Limb (tissue), 2 donors: ENCODE measurements at regions not wholly inside any gene's neighbourhood (a gene's known extent, or its start where the extent isn't known, plus 50 kb on each side); places are given as distances from the start of the nearest gene placed in this dataset.

Experiments
- DNase-seq, 2 donors: peaks; one replicate each; pipeline ENCODE4 v3.0.0-alpha.2; 2016; ENCODE audit errors: extremely low spot score in 2 of 2

DNA sequence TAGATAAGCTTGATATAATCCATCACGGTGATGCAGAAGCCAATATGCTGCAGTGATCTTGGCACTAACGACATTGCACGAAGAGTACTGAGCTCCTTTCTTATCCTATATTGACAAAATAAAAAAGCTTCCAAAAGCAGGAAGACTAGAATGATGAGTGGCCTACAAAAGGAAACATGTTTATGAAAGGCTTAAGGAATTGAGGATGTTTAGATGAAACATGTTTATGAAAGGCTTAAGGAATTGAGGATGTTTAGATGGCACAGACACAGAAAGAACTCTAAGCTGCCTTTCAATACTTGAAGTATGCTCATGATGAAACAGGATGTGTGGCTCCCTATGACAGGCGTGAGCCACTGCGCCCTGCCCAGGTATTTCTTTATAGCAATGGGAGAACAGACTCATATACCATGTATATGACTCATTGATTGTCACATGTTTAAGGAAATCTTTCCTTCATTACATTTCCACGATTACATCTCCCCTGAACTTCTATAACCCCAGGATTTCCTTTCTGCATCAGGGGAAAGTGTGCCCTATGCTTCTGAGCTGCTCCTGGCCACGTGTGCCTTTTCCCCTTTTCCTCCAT is 690.8 kb upstream of the ARGLU1 start:
- DNase-seq: no peak

DNA sequence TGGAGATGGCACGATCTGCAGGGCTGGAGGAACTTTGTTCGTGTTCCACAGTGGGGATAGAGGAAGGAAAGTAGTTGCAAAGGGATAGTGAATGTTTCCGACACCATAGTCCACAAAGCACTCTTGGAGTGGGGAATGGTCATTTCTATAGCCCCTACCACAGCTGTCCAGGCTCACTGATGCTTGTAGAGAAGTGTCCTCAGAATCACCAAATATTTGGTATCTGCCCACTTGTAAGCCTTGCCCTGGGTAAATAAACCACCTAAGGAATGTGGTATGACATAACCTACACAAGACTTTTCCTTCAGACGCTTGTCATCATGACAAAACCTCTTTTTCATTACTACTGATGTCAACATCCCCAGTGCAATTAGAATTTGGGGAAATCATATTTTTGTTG is 686.5 kb upstream of the ARGLU1 start:
- DNase-seq: no peak

DNA sequence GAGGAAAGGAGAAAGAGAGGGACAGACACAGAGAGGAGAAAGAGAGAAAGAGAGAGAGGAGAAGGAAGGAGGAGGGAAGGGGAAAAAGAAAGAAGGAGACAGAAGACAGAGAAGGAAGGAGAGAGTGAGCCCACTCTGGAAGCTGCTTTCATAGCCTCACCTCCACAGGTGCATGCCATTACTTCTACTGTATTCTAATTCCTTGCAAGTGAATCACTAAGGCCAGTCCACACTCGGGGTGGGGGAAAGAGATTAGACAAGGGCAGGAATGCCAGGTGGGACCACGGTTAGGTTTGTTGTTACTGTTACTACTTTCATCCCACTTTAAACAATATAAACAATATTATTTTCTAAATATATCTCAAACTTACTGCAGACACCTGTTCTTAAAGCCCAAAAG is 684.5 kb upstream of the ARGLU1 start:
- no peak for DNase-seq

DNA sequence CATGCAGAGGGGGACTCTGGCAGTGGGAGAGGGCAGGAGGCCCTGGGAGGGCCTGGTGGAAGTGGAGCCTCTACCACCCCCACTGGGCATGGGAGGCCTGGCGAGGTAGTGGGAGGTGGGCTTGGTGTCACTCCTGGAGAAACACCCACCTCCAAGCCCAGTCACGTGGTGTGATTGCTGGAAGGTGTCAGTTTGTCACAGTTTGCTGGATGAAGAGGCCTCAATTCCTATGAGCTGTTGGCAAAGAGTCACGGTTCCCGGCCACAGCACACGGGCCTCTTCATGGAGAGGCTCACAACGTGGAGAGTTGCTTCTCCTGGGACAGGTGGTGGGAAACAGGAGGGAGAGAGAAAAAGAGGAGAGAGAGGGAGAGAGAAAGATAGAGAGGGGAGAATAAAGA is 684.1 kb upstream of the ARGLU1 start:
- no peak for DNase-seq

DNA sequence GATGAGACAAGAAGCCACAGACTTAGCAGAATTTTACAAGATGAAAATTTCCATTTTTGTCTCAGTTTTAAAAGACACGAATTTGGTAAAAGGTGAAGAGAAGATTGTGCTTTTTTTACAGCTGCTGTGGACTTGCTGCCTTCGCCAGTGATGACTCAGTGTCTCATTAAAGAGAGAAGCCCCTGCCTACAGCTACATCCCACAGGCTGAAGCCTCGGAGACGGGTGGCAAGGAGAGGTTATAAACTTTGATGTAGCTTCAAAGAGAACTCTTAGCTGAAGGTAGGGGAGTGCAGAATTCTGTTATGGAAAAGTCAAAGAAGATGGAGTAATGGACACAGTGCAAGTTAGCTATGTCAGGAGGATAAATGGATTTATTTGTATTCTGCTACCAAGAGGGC is 683.4 kb upstream of the ARGLU1 start:
- DNase-seq: no peak

DNA sequence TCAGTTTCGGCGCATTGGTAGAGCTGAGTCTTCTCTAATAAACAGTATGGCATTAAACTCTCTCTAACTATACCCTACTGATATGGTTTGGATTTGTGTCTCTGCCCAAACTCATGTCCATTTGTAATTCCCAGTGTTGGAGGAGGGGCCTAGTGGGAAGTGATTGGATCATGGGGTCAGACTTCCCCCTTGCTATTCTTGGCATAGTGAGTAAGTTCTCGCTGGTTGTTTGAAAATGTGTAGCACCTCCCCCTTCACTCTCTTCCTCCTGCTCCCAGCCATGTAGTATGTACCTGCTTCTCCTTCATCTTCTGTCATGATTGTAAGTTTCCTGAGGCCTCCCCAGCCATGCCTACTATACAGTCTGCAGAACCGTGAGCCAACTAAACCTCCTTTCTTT is 682.7 kb upstream of the ARGLU1 start:
- DNase-seq: no peak

DNA sequence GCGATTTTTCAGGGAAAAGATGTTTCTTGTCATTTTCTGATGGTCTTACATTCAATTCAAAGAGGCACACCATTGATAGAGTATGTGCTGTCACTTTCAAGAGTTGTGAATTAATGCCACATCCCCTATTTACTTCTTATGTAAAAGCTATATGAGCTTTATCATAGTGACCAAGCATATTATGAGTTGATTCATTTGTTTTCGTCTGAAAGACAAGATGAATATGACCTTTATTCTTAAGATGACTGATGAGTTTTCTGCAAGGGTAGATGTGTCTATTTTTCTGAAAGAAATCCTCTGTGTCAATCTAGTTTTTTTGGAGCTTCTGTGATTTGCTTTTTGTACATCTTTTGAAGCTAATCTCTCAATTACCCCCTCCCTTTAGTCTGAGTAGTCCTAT is 676.3 kb upstream of the ARGLU1 start:
- no peak for DNase-seq

DNA sequence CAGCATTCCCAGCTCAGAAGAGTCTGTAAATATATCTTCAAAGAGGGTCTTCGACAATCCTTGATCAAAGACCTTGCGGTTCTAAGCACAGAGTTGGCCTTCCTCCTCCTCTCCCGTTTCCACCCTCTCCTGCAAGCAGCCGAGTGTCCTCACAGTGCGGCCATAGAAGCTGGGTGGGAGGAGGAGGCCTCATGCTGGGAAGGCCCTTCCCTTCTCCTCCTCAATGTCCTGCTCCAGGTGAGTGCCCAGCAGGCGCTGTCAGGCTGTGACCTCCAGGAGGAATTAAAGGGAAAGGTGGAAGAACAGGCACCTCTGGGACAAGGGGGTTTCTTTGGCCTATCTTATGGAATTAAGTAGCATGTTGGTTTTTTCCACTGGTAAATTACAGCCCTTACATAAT is 674.2 kb upstream of the ARGLU1 start:
- no peak for DNase-seq

DNA sequence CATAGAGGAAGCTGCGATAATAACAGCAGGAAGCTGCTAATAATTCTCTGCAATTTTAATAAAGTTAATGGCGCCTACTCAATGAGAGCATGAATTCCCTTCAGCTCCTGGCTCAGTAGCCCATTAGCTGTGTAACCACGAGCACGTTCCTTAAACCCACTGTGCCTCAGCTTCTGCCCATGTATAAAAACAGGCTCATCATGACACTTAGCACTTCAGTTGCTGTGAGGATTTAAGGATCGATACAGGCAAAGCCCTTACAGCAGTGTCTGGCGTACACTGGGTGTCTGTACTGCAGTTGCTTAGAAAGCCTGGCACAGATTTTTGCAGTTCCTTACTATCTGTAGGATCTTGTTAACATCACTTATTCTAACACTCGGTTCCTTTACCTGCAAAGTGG is 673.4 kb upstream of the ARGLU1 start:
- no peak for DNase-seq

DNA sequence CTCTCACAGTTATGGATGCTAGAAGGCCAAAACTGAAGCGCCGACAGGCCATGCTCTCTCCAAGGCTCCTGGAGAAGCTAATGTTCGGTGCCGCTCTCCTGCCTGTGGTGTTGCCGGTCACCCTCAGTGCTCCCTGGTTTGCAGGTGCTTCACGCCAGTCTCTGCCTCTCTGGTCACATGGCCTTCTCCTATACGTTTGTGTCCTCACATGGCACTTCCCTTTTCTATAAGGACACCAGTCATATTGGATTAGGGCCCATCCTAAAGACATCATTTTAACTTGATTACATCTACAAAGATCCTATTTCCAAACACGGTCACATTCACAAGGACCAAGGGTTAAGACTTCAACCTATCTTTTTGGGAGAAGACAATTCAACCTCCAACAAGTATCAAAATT is 671.3 kb upstream of the ARGLU1 start:
- no peak for DNase-seq

DNA sequence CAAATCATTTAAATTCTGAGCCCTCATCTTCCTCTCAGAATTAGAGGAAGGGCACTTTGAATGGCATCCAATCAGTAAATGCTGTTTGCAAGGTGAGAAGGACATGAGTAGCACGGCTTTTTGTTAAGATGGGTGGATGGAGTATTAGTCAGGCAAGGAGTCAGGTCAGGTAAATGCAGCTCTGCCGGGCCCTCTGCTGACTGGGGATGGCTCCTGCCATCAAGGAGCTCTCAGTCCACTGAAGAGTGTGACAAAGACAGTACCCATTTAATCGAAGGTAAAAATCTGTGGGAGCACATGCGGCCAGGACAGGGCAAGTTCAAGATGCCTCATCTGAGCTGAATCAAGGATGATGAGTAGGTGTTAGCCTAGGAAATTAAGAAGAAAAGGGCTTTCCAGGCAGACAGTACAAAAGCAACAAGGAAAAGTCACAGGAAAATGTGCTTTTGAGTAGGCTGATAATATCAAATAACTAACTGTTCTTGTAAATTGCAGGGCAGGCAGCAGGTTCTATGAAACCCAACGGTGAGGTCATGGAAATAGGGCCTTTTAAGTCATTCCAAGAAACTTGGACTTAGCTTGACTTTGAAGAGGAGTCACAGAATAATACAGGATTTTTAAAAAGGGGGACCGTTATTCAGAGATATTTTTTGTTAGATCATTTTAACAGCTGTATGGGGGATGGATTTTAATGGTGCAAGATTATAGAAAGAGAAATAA is 670.5 kb upstream of the ARGLU1 start:
- DNase-seq: no peak

DNA sequence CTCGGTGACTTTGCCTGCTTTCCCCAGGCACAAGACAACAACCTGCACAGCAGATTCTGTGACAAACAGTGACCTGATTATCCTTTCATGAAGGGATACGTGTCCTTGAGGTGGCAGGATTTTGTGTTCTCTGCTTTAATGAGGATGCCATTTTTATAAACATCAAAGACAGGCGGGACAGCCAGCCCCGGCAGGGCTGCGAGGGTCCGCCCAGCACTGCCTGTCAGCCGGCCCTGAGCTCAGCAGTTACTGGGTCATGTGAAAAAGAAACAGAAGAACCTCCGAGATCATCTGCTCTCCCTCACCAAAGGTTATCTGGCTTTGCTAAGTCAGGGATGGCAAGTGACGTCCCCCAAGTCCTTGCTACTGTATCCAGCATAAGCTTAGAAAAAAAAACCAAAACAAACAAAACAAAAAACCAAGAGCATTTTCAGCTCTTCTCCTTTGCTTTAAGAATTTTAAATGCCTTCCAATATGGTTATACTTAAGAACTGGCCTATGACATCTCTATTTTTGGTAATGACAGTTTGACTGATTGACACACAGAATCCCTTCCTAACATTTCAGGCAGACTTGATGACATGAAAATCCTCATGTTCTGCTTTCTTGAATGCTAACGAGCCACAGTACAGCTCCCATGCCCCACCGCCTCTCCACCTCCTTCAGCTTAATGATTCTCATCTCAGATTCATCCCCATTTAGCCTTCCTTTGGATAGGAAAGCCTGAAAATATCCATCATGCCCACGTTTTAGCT is 666.6 kb upstream of the ARGLU1 start:
- DNase-seq: no peak

DNA sequence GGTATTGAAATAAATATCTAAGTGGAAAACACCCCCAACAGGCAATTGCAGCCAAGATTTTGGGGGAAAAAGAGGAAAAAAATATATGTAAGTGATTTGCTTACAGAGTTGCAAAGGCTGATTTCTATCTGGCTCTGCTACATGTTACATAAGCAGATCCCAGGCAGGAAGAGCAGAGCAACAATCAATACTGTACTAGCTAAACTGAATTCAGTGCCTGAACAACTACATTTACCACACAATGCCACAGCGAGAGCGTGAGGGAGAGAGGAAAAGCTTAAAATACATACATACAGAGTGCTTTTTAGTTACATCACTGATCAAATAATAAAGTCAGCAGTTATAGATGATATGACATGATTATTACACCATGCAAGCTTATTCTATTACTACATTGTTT is 665.6 kb upstream of the ARGLU1 start:
- no peak for DNase-seq

DNA sequence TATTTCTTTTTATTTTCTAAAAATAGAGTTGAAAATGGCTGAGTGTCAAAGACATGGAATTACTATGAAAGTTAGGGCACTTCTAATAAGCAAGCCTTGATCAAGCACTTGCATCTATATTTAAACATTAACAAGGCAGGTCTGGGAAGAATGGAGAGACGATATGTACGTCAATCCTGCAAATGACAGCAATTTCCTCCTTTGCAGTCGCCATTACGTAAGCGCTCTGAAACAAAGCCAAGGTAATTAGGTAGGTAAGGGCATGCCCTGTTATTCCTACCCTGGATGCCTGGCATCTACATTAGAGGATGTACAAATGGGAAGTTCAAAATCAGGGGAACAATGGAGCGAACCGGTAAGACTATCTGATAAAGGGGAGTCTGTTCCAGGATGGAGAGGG is 664.0 kb upstream of the ARGLU1 start:
- DNase-seq: no peak

DNA sequence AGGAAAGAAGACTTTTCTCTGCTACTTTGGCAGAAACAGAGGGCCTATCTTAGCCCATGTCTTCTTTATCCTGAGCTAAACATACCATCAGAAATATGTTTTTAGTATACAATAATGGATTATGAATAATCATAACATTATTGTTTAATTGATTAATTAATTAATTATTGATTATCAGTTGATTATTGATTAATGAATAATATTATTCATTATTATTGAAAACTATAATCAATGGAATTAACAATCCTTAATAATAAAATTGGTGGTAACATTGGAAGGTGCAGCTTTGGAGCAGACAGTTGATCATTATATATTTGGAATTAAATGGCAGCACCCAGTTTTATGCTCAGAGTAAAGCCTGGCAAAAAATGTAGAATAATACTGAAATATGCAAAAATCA is 655.9 kb upstream of the ARGLU1 start:
- DNase-seq: no peak

DNA sequence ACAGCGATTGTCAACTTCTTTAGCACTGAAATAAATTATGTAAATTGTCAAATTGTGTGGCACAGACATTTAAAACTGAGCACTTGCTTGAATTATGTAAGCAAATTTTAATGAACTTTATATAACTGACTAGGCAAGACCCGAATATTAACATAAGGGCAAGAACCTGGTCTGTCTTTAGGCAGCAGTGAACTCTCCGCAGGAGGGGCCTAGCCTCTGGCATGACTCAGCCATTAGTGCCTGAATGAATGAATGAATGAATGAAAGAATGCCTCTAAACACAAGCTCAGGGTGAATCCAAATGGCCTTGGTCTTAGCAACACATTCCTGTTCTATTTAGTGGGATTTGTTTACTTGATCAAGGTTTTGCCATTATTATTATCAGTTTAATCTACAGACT is 654.7 kb upstream of the ARGLU1 start:
- DNase-seq: no peak

DNA sequence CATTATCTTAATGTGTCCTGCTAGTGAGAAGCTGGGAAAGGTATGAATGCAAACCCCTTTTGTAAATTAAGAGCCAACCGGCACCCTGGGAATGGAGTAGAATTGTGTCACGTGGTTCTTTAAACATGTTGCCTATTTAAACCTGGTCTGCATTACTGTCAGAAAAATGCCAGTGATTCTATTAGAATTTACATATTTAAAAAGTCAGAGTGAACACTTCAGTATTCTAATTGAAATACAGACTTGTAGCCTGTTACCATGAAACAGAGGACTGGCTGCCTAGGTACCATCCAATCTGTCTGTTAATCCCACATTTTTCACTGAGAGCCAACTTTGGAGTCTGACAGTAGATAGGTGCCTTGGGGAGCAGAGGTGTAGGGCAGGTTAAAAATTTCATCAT is 652.3 kb upstream of the ARGLU1 start:
- no peak for DNase-seq

DNA sequence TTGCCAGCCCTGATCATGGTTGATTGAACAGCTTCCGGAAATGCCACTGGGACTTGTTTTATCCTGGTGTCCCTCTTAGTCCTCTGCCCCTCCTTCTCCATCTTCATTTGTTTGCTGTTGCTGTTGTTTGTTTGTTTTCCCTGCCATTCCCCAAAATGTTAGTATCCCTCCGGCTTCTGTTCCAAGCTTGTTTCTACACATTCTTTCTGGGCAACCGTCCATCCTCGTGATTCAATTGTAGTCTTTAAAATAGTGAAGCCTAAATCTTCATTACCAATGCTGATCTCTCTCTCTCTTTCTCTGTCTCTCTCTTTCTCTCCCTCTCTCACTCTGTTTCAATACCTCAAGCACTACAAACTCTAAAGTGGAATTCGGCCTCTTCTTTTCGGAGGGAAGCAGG is 649.3 kb upstream of the ARGLU1 start:
- no peak for DNase-seq

DNA sequence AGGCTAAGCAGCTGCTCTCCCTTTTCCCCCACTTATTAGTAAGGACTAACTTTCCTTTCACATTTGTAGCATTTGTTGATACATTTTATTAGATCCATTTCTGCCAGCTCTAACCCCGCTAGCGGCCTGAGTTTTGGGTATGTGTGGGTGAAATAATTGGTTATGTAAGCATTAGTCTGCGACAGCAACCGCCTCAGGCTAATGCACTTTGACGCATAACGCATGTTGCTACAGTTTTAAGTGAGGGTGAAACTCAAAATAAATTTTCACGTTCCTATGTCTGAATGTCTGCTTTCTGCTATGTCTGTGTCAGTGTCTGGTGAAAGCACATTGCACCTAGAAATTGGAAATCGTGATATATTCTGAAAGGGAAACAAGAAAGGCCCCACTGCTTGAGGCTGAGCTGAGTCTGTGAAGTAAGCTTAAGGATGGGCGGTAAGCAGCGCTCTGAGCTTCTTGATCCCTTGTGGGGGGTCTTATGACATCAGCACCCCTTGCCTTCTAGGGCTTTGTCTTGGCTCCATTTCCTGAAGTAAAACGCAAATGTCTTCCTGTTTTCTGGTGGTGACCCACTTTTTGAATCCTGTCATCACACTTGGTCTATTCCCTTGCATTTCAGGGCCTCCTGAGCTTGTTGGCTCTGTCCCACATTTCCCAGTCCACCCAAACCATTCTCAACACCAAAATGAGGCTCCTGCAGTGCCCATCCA is 648.3 kb upstream of the ARGLU1 start:
- no peak for DNase-seq

DNA sequence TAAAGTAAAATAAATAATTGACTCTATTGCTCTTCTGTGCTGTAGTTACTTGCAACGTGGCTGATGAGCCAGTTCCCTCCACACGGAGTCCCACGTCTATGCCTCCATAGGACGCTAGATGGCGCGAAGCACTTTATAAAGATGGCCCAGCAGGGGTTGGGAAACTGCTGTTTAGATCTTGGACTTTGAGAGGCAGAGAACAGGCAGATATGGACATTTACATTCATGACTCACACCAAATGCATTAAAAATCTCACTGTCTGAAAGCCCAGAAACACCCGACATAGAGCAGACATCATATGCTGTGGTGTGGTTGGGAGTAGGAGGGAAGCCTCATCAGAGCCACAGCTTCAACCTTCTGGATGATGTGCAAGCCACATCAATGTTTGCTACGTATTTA is 643.1 kb upstream of the ARGLU1 start:
- DNase-seq: peak; percentile 87 to 88

DNA sequence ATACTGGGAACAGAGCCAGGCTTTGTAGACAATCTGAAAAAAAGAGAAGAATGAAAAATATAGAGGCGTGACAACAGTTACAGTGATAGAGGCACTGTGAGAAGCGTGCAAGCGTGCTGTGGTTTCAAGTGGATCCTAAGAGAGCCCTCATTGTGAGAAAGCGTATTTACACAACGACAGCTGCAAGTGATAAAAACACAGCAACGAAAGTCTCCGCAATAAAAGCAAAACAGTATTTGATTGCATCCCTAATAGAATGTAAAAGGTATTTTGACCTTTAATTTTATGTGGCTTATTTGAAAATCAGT is 642.7 kb upstream of the ARGLU1 start:
- peak in 1 of 2 donors; percentile 46 for DNase-seq
